Raji (cell line): ENCODE measurements at regions not wholly inside any gene's neighbourhood (a gene's known extent, or its start where the extent isn't known, plus 50 kb on each side); places are given as distances from the start of the nearest gene placed in this dataset.

Experiments used
- POLR2A ChIP-seq: IDR thresholded peaks from 2 replicates; pipeline ENCODE4 v1.6.1; 2011; ENCODE audit warnings: low read depth, low read length, control low read depth; ENCODE audit not compliant: insufficient read depth

- TF ChIP-seq POLR2A, result no peak
Measured at GRCh38 chr1:104853276-104853675, 1103.6 kb downstream of the AMY1C start.

GRCh38 chr1:104854529-104854928 lies 1104.8 kb downstream of the AMY1C start:
- no peak for TF ChIP-seq POLR2A

- TF ChIP-seq POLR2A, result no peak
Measured at GRCh38 chr1:104855550-104855949, 1105.9 kb downstream of the AMY1C start.

- TF ChIP-seq POLR2A, result no peak
Measured at GRCh38 chr1:104856091-104856490, 1106.4 kb downstream of the AMY1C start.

GRCh38 chr1:104856518-104856917 lies 1106.8 kb downstream of the AMY1C start:
- no peak for TF ChIP-seq POLR2A

GRCh38 chr1:104868794-104869193 lies 1119.1 kb downstream of the AMY1C start:
- TF ChIP-seq POLR2A, result no peak

GRCh38 chr1:104874044-104874443 lies 1124.3 kb downstream of the AMY1C start:
- TF ChIP-seq POLR2A, result no peak

GRCh38 chr1:104878203-104878909 lies 1128.7 kb downstream of the AMY1C start:
- no peak for TF ChIP-seq POLR2A

- no peak for TF ChIP-seq POLR2A
Measured at GRCh38 chr1:104884939-104885338, 1135.2 kb downstream of the AMY1C start.

GRCh38 chr1:104905322-104905721 lies 1155.6 kb downstream of the AMY1C start:
- TF ChIP-seq POLR2A, result no peak

- TF ChIP-seq POLR2A, result no peak
Measured at GRCh38 chr1:104906141-104906540, 1156.4 kb downstream of the AMY1C start.

- no peak for TF ChIP-seq POLR2A
Measured at GRCh38 chr1:104919188-104919587, 1169.5 kb downstream of the AMY1C start.

- no peak for TF ChIP-seq POLR2A
Measured at GRCh38 chr1:104921525-104921924, 1171.8 kb downstream of the AMY1C start.

- no peak for TF ChIP-seq POLR2A
Measured at GRCh38 chr1:104923075-104923474, 1173.4 kb downstream of the AMY1C start.

GRCh38 chr1:104929280-104929679 lies 1179.6 kb downstream of the AMY1C start:
- no peak for TF ChIP-seq POLR2A

GRCh38 chr1:104932030-104932915 lies 1182.6 kb downstream of the AMY1C start:
- TF ChIP-seq POLR2A, result no peak; the same call in 1 of the 2 replicates
